PC-9 (cell line): ENCODE measurements at regions not wholly inside any gene's neighbourhood (a gene's known extent, or its start where the extent isn't known, plus 50 kb on each side); places are given as distances from the start of the nearest gene placed in this dataset.

ENCODE experiments used
- BruUV-seq: library from RNA; stranded (reverse); fragments of 400-500 nt; replicated peaks from 2 replicates; lab custom pipeline; 2021; lab: Mats Ljungman, UMichigan
- CTCF ChIA-PET: fragments of 300-600 bp; sonication (Branson Sonifier 250); formaldehyde crosslinking; loops from one replicate; lab custom pipeline; 2022; ENCODE audit warnings: antibody characterized with exemption; lab: Charles Lee
- POLR2A ChIA-PET: fragments of 300-600 bp; sonication (Branson Sonifier 250); formaldehyde crosslinking; loops from one replicate; lab custom pipeline; 2022; ENCODE audit warnings: antibody characterized with exemption; ENCODE audit not compliant: unreplicated experiment; lab: Charles Lee
- DNase-seq, 2 experiments: peaks; one replicate each; pipeline versions ENCODE4 v3.0.0 to v3.0.0-alpha.2; 2015 to 2022; ENCODE audit warnings: mixed read lengths in 1 of 2
- H2AFZ ChIP-seq: fragments of 200-600 bp; sonication (generic); 2 replicates; pipeline ENCODE4 v1.8.1; 2017; ENCODE audit warnings: antibody characterized with exemption
- H3F3A ChIP-seq: fragments of 200-600 bp; sonication (generic); 2 replicates; pipeline ENCODE4 v1.8.1; 2017; ENCODE audit warnings: antibody characterized with exemption, mild to moderate bottlenecking, low read depth; ENCODE audit not compliant: insufficient read depth
- H3K27ac ChIP-seq: fragments of 200-600 bp; sonication (generic); 2 replicates; pipeline ENCODE4 v1.6.1; 2016; ENCODE audit warnings: mixed run types
- H3K27me3 ChIP-seq: fragments of 200-600 bp; sonication (generic); 2 replicates; pipeline ENCODE4 v1.6.1; 2016; ENCODE audit warnings: low read depth, mixed run types; ENCODE audit not compliant: insufficient read depth
- H3K36me3 ChIP-seq: fragments of 200-600 bp; sonication (generic); 2 replicates; pipeline ENCODE4 v1.6.1; 2016; ENCODE audit warnings: low read depth, mixed run types
- H3K4me1 ChIP-seq: fragments of 200-600 bp; sonication (generic); replicated peaks from 2 replicates; pipeline ENCODE4 v1.6.1; 2016; ENCODE audit warnings: mixed run types; ENCODE audit not compliant: insufficient read depth
- H3K4me2 ChIP-seq: fragments of 200-600 bp; sonication (generic); 2 replicates; pipeline ENCODE4 v1.6.1; 2017; ENCODE audit warnings: mixed run types
- H3K4me3 ChIP-seq: fragments of 200-600 bp; sonication (generic); 2 replicates; pipeline ENCODE4 v1.6.1; 2016; ENCODE audit warnings: mixed run types
- H3K79me2 ChIP-seq: fragments of 200-600 bp; sonication (generic); 2 replicates; pipeline ENCODE4 v1.6.1; 2017; ENCODE audit warnings: low read depth, mixed run types
- H3K9me2 ChIP-seq: fragments of 200-600 bp; sonication (generic); 2 replicates; pipeline ENCODE4 v1.8.1; 2017; ENCODE audit warnings: mild to moderate bottlenecking; ENCODE audit not compliant: insufficient read depth
- H3K9me3 ChIP-seq: fragments of 200-600 bp; sonication (generic); 2 replicates; pipeline ENCODE4 v1.8.1; 2016; ENCODE audit warnings: low read depth; ENCODE audit not compliant: insufficient read depth
- H4K20me1 ChIP-seq: fragments of 200-600 bp; sonication (generic); 2 replicates; pipeline ENCODE4 v1.8.1; 2017; ENCODE audit not compliant: insufficient read depth
- EZH2 ChIP-seq: fragments of 200-600 bp; sonication (generic); IDR thresholded peaks from 2 replicates; pipeline ENCODE4 v1.8.0; 2017; ENCODE audit warnings: antibody characterized with exemption, low read depth
- intact Hi-C: fragments of 100-400 bp; cut with micrococcal nuclease; formaldehyde crosslinking; loops from one replicate; pipeline ENCODE4 v1.10.0; 2022; ENCODE audit not compliant: unreplicated experiment
- TF ChIP-seq, protein P1 (sequence below): fragments of 200-600 bp; sonication (generic); conservative IDR thresholded peaks from 2 replicates; pipeline ENCODE4 v1.6.1; 2017; ENCODE audit warnings: mixed run types, antibody characterized with exemption, mild to moderate bottlenecking, moderate library complexity

- no peaks in the 10 kb centered on the region for H3K79me2 ChIP-seq
- H3K4me1 ChIP-seq: no peaks in the 10 kb centered on the region
- H3K27me3 ChIP-seq: no peaks in the 10 kb centered on the region
- H3K9me2 ChIP-seq: no peaks in the 10 kb centered on the region
- H3K4me3 ChIP-seq: no peak overlapping the region
- DNase-seq: no peak
- BruUV-seq: no TSS peak
- POLR2A ChIA-PET: no interaction called here
- H3K27ac ChIP-seq: no peak overlapping the region
- CTCF ChIA-PET: no interaction called here
- H3K4me2 ChIP-seq: no peak overlapping the region
- no peak overlapping the region for H2AFZ ChIP-seq
- intact Hi-C loops: no loop called here
- no peaks in the 10 kb centered on the region for H3F3A ChIP-seq
- TF ChIP-seq EZH2: no peak
- TF ChIP-seq, protein P1, sequence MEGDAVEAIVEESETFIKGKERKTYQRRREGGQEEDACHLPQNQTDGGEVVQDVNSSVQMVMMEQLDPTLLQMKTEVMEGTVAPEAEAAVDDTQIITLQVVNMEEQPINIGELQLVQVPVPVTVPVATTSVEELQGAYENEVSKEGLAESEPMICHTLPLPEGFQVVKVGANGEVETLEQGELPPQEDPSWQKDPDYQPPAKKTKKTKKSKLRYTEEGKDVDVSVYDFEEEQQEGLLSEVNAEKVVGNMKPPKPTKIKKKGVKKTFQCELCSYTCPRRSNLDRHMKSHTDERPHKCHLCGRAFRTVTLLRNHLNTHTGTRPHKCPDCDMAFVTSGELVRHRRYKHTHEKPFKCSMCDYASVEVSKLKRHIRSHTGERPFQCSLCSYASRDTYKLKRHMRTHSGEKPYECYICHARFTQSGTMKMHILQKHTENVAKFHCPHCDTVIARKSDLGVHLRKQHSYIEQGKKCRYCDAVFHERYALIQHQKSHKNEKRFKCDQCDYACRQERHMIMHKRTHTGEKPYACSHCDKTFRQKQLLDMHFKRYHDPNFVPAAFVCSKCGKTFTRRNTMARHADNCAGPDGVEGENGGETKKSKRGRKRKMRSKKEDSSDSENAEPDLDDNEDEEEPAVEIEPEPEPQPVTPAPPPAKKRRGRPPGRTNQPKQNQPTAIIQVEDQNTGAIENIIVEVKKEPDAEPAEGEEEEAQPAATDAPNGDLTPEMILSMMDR: no peak
- no peaks in the 10 kb centered on the region for H4K20me1 ChIP-seq
- H3K9me3 ChIP-seq: no peaks in the 10 kb centered on the region
- no peaks in the 10 kb centered on the region for H3K36me3 ChIP-seq
These were observed 489.3 kb downstream of the SIPA1L2 start for GRCh38 chr1:232140419-232141166.

GRCh38 chr1:232139444-232139843, 490.5 kb downstream of the SIPA1L2 start:
- Histone ChIP-seq H3K4me2 (no peak overlapping the region), H4K20me1 (no peaks in the 10 kb centered on the region), H3K36me3 (no peaks in the 10 kb centered on the region), H3K4me1 (no peaks in the 10 kb centered on the region), H3F3A (no peaks in the 10 kb centered on the region), H3K79me2 (no peaks in the 10 kb centered on the region), H2AFZ (no peak overlapping the region), H3K9me3 (no peaks in the 10 kb centered on the region), H3K27me3 (no peaks in the 10 kb centered on the region), H3K27ac (no peak overlapping the region), H3K4me3 (no peak overlapping the region), H3K9me2 (no peaks in the 10 kb centered on the region)
- no peak for DNase-seq
- CTCF ChIA-PET: no interaction called here
- intact Hi-C loops: no loop called here
- POLR2A ChIA-PET: no interaction called here
- BruUV-seq: no TSS peak
- TF ChIP-seq, protein P1: no peak
- TF ChIP-seq EZH2: no peak

- TF ChIP-seq, protein P1: no peak
- no peak for TF ChIP-seq EZH2
- no peaks in the 10 kb centered on the region for H3K27me3 ChIP-seq
- no peaks in the 10 kb centered on the region for H3K36me3 ChIP-seq
- BruUV-seq: no TSS peak
- no peak for DNase-seq
- H3K27ac ChIP-seq: no peak overlapping the region
- no peaks in the 10 kb centered on the region; the same call in 1 of the 2 replicates for H3K9me2 ChIP-seq
- H3F3A ChIP-seq: no peaks in the 10 kb centered on the region
- H3K4me1 ChIP-seq: no peaks in the 10 kb centered on the region
- CTCF ChIA-PET: no interaction called here
- intact Hi-C loops: no loop called here
- H3K4me2 ChIP-seq: no peak overlapping the region
- no peaks in the 10 kb centered on the region for H4K20me1 ChIP-seq
- POLR2A ChIA-PET: no interaction called here
- H3K4me3 ChIP-seq: no peak overlapping the region
- no peak overlapping the region for H2AFZ ChIP-seq
- H3K9me3 ChIP-seq: no peaks in the 10 kb centered on the region
- no peaks in the 10 kb centered on the region for H3K79me2 ChIP-seq
These were observed 491.9 kb downstream of the SIPA1L2 start for GRCh38 chr1:232138044-232138443.
